ENCODE measurements at regions not wholly inside any gene's neighbourhood (a gene's known extent, or its start where the extent isn't known, plus 50 kb on each side); places are given as distances from the start of the nearest gene placed in this dataset.
"Not testable (repeated sequence)": the region's sequence is repeated elsewhere in the genome, so short reads cannot be mapped to it uniquely, and the experiment has no call there.

DNA sequence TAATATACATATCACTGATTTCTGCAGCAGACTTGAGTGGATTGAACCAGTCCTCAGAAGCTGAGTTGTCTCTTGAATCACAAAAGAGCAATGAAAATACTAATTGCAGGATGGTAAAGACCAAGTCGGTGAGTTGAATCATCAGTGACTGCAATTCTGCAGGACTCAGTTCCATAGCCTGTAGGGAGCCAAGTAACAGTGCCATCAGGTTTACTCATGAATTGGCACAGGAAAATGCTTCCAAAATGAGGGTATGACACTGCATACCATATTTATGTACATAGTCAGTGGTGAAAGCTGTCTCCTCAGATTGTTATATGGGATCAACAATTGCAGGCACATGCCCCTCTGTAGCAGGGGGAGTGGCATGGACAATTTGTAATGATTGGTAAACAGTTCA is 192.8 kb downstream of the CCNG2 start:
- Histone ChIP-seq H3K4me3 (ENCODE audit: insufficient read length, low read depth) (no peak overlapping the region), H3K9me3 (ENCODE audit: insufficient read depth, low read length) (peaks cover 6% of the 10 kb centered on the region; the same call in 1 of the 2 replicates), H3K36me3 (ENCODE audit: insufficient read depth, insufficient read length, low read length) (no peaks in the 10 kb centered on the region), H3K9ac (ENCODE audit: insufficient read length, low read depth) (no peak overlapping the region), H3K27me3 (ENCODE audit: insufficient read depth, insufficient read length) (no peaks in the 10 kb centered on the region), H3K4me1 (ENCODE audit: insufficient read depth, insufficient read length) (no peaks in the 10 kb centered on the region)
- no peak for TF ChIP-seq YY1 (IDR thresholded peaks at IDR 0.05; ENCODE audit: insufficient read depth, insufficient read length)
- TF ChIP-seq ZNF274 (IDR thresholded peaks at IDR 0.05; ENCODE audit: low read depth, low read length) = no peak
- TF ChIP-seq SUZ12 (IDR thresholded peaks at IDR 0.05; ENCODE audit: extremely low read depth, insufficient read depth, insufficient read length) = no peak
- DNase-seq (ENCODE audit: low read depth, low spot score) = no peak

DNA sequence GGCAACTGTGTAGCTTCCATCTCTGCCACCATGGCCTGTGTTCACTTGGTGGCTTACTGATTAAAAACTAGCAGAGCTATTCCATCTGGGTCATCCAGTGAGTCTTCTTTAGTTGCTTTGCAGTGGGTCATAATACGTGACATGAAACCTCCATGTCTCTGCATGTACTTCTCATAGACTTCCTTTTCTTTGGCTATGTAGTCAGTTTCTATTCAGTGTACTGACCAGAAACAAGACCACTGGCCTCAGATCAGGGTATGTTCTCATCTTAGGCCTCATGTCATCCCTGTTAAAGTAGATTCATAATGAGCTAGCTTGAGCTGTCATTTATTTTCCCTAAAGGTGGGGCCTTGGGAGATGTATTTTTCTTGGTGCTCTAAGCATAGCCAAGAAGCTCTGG is 195.2 kb downstream of the CCNG2 start:
- H3K27me3 ChIP-seq (ENCODE audit: insufficient read depth, insufficient read length) = no peaks in the 10 kb centered on the region
- no peak for DNase-seq (ENCODE audit: low read depth, low spot score)
- no peaks in the 10 kb centered on the region for H3K36me3 ChIP-seq (ENCODE audit: insufficient read depth, insufficient read length, low read length)
- H3K4me1 ChIP-seq (ENCODE audit: insufficient read depth, insufficient read length) = no peaks in the 10 kb centered on the region
- TF ChIP-seq ZNF274 (IDR thresholded peaks at IDR 0.05; ENCODE audit: low read depth, low read length) = no peak
- TF ChIP-seq SUZ12 (IDR thresholded peaks at IDR 0.05; ENCODE audit: extremely low read depth, insufficient read depth, insufficient read length) = no peak
- no peak for TF ChIP-seq YY1 (IDR thresholded peaks at IDR 0.05; ENCODE audit: insufficient read depth, insufficient read length)
- H3K9me3 ChIP-seq (ENCODE audit: insufficient read depth, low read length) = peaks cover 6% of the 10 kb centered on the region; the same call in 1 of the 2 replicates
- H3K9ac ChIP-seq (ENCODE audit: insufficient read length, low read depth) = no peak overlapping the region
- H3K4me3 ChIP-seq (ENCODE audit: insufficient read length, low read depth) = no peak overlapping the region

DNA sequence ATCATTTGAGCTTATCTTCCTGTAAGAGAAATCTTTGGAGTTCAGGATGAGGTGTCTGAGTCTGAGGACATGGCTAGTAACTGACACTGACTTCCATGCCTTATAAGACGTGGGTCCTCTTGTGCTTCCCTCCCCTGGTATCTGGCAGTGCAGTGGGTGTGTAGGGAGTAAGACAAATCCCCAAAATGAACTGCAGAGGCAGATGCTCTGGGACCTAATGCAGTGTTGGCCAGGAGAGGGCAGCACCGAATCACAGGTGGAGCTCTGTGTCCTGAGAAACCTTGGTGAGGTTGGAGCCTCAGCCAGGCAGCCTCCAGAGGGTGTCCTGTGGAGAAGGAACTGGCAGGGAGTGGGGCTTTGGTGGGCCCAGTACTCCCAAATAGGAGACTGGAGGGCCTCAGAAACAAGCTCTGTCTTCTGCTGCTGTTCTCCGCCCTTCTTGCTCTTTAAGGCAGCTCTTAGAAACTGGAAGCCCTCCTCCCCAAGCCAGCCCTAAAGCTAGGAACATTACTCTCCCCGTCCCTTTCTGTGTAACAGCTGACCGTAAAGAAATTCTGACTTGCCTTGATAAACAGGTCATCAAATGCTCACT is 196.8 kb downstream of the CCNG2 start:
- H3K27me3 ChIP-seq (ENCODE audit: insufficient read depth, insufficient read length); H3K4me1 ChIP-seq (ENCODE audit: insufficient read depth, insufficient read length); H3K36me3 ChIP-seq (ENCODE audit: insufficient read depth, insufficient read length, low read length); H3K9ac ChIP-seq (ENCODE audit: insufficient read length, low read depth); DNase-seq (ENCODE audit: low read depth, low spot score); H3K9me3 ChIP-seq (ENCODE audit: insufficient read depth, low read length); H3K4me3 ChIP-seq (ENCODE audit: insufficient read length, low read depth): not testable (repeated sequence)

DNA sequence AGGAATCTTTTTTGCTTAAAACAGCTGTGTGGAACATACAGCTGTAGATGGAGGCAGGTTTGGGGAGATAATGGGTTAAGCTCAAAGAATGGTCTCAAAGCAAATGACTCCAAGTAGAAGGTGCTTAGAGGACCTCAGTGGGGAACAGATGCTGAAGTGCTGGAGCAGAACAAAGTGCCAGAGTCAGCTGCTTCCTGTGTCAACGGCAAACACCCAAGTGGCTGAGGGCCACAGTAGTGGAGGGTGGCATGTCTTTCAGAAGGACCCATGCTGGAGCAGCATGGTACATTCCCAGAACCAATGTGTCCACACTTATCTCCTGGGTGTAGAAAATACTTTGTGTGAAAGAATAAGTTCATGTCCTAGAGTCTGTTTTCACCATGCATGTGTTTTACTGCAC is 197.5 kb downstream of the CCNG2 start:
- TF ChIP-seq ZNF274 (IDR thresholded peaks at IDR 0.05; ENCODE audit: low read depth, low read length) (no peak), SUZ12 (IDR thresholded peaks at IDR 0.05; ENCODE audit: extremely low read depth, insufficient read depth, insufficient read length) (no peak), YY1 (IDR thresholded peaks at IDR 0.05; ENCODE audit: insufficient read depth, insufficient read length) (no peak)

DNA sequence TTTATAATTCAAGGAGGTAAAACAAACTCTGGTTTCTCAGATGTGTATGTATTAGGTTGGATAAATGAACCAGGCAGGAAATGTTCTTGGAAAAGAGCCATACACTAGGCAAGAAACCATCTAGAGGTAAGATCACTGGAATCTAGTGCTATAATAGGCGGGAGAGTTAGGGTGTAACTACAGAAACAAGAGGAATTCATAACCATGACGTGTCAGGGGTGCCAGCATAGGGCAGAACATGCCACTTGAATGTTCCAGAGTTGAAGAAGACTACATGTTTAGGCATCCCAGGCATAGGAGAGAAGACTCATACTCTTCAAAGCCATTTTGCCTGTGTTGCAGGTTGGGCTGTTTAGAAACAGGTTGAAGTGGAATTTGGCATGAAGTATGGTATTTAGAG is 198.7 kb downstream of the CCNG2 start:
- no peak overlapping the region for H3K4me3 ChIP-seq (ENCODE audit: insufficient read length, low read depth)
- no peak for DNase-seq (ENCODE audit: low read depth, low spot score)

More for the DNA sequence above, 197.5 kb downstream of the CCNG2 start:
- Histone ChIP-seq H3K36me3 (ENCODE audit: insufficient read depth, insufficient read length, low read length) (no peaks in the 10 kb centered on the region), H3K9ac (ENCODE audit: insufficient read length, low read depth) (no peak overlapping the region), H3K4me3 (ENCODE audit: insufficient read length, low read depth) (no peak overlapping the region), H3K9me3 (ENCODE audit: insufficient read depth, low read length) (peaks cover 6% of the 10 kb centered on the region; the same call in 1 of the 2 replicates), H3K4me1 (ENCODE audit: insufficient read depth, insufficient read length) (no peaks in the 10 kb centered on the region), H3K27me3 (ENCODE audit: insufficient read depth, insufficient read length) (no peaks in the 10 kb centered on the region)
- no peak for DNase-seq (ENCODE audit: low read depth, low spot score)

DNA sequence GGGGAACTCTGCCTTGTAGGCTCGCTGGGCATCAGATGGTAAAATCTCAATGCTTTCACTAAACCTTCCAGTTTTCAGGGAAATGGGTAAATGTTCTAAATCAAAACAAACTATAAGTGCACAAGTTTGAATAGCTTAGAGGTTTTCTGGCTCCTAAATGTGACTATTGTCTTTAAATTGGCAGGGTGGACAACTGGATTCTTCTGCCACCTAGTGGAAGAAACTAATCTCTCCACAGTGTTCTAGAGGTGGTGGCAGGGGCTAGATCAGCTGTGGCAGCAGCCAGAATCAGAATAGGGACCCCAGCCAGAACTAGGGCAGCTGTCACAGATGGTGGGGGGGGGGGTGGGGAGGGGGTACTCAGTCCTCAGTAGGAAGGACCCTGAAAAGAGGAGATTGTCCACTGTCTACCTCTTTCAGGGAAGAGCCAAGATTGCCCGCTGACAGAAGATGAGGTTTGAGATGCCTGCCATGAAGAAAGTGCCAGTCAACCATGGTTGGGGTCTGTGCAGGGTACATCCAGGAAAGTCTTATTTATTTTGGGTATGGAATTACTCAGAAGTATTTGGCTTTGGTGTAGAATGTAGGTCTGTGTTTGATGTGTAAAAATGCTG is 201.4 kb downstream of the CCNG2 start:
- no peaks in the 10 kb centered on the region for H3K27me3 ChIP-seq (ENCODE audit: insufficient read depth, insufficient read length)
- H3K4me3 ChIP-seq (ENCODE audit: insufficient read length, low read depth) = no peak overlapping the region
- H3K4me1 ChIP-seq (ENCODE audit: insufficient read depth, insufficient read length) = no peaks in the 10 kb centered on the region
- peaks cover 6% of the 10 kb centered on the region; the same call in 1 of the 2 replicates for H3K9me3 ChIP-seq (ENCODE audit: insufficient read depth, low read length)
- TF ChIP-seq YY1 (IDR thresholded peaks at IDR 0.05; ENCODE audit: insufficient read depth, insufficient read length) = no peak
- no peak for TF ChIP-seq ZNF274 (IDR thresholded peaks at IDR 0.05; ENCODE audit: low read depth, low read length)
- TF ChIP-seq SUZ12 (IDR thresholded peaks at IDR 0.05; ENCODE audit: extremely low read depth, insufficient read depth, insufficient read length) = no peak
- H3K36me3 ChIP-seq (ENCODE audit: insufficient read depth, insufficient read length, low read length) = no peaks in the 10 kb centered on the region
- DNase-seq (ENCODE audit: low read depth, low spot score) = no peak
- no peak overlapping the region for H3K9ac ChIP-seq (ENCODE audit: insufficient read length, low read depth)

More for the DNA sequence above, 198.7 kb downstream of the CCNG2 start:
- H3K4me1 ChIP-seq (ENCODE audit: insufficient read depth, insufficient read length) = no peaks in the 10 kb centered on the region
- TF ChIP-seq ZNF274 (IDR thresholded peaks at IDR 0.05; ENCODE audit: low read depth, low read length) = no peak
- no peak for TF ChIP-seq SUZ12 (IDR thresholded peaks at IDR 0.05; ENCODE audit: extremely low read depth, insufficient read depth, insufficient read length)
- no peak for TF ChIP-seq YY1 (IDR thresholded peaks at IDR 0.05; ENCODE audit: insufficient read depth, insufficient read length)
- H3K9ac ChIP-seq (ENCODE audit: insufficient read length, low read depth) = no peak overlapping the region
- H3K36me3 ChIP-seq (ENCODE audit: insufficient read depth, insufficient read length, low read length) = no peaks in the 10 kb centered on the region
- peaks cover 6% of the 10 kb centered on the region; the same call in 1 of the 2 replicates for H3K9me3 ChIP-seq (ENCODE audit: insufficient read depth, low read length)
- no peaks in the 10 kb centered on the region for H3K27me3 ChIP-seq (ENCODE audit: insufficient read depth, insufficient read length)

DNA sequence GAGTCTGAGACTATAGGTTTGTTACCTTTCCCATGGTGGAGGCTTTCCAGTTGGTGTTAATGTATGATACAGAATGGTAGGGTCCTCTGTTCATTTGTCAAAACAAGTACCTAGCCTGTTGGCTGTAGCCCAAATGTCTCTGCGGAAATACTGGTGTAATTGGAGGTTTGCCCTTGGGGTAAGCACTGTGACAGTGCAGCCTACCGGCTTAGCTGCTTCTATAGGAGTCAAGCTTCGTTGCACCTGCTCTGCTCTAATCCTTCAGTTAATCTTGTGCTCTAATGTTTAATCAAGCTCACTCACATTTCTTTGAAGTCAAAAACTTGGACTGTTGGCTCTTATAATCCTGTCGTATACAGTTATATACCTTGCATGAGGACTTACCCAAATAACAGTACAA is 203.4 kb downstream of the CCNG2 start:
- no peaks in the 10 kb centered on the region for H3K27me3 ChIP-seq (ENCODE audit: insufficient read depth, insufficient read length)
- DNase-seq (ENCODE audit: low read depth, low spot score) = no peak
- no peak overlapping the region for H3K9ac ChIP-seq (ENCODE audit: insufficient read length, low read depth)
- no peaks in the 10 kb centered on the region for H3K4me1 ChIP-seq (ENCODE audit: insufficient read depth, insufficient read length)
- H3K4me3 ChIP-seq (ENCODE audit: insufficient read length, low read depth) = no peak overlapping the region
- H3K36me3 ChIP-seq (ENCODE audit: insufficient read depth, insufficient read length, low read length) = no peaks in the 10 kb centered on the region
- TF ChIP-seq YY1 (IDR thresholded peaks at IDR 0.05; ENCODE audit: insufficient read depth, insufficient read length) (no peak), SUZ12 (IDR thresholded peaks at IDR 0.05; ENCODE audit: extremely low read depth, insufficient read depth, insufficient read length) (no peak), ZNF274 (IDR thresholded peaks at IDR 0.05; ENCODE audit: low read depth, low read length) (no peak)
- no peaks in the 10 kb centered on the region for H3K9me3 ChIP-seq (ENCODE audit: insufficient read depth, low read length)

DNA sequence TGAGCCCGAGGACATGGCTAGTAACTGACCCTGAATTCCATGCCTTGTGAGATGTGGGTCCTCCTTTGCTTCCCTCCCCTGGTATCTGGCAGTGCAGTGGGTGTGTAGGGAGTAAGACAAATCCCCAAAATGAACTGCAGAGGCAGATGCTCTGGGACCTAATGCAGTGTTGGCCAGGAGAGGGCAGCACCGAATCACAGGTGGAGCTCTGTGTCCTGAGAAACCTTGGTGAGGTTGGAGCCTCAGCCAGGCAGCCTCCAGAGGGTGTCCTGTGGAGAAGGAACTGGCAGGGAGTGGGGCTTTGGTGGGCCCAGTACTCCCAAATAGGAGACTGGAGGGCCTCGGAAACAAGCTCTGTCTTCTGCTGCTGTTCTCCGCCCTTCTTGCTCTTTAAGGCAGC is 209.9 kb downstream of the CCNG2 start:
- not testable (repeated sequence) for DNase-seq (ENCODE audit: low read depth, low spot score); H3K9ac ChIP-seq (ENCODE audit: insufficient read length, low read depth); H3K27me3 ChIP-seq (ENCODE audit: insufficient read depth, insufficient read length); H3K4me1 ChIP-seq (ENCODE audit: insufficient read depth, insufficient read length); H3K4me3 ChIP-seq (ENCODE audit: insufficient read length, low read depth); H3K9me3 ChIP-seq (ENCODE audit: insufficient read depth, low read length); H3K36me3 ChIP-seq (ENCODE audit: insufficient read depth, insufficient read length, low read length)
